HFFc6 (cell line): ENCODE measurements at regions not wholly inside any gene's neighbourhood (a gene's known extent, or its start where the extent isn't known, plus 50 kb on each side); places are given as distances from the start of the nearest gene placed in this dataset.

ENCODE experiments used
- DNase-seq: peaks from one replicate; pipeline ENCODE4 v3.0.0-alpha.2; 2018
- H3K27ac Mint-ChIP-seq: 2 replicates; pipeline ENCODE4 v1.8.0; 2020; ENCODE audit warnings: mild to moderate bottlenecking, mixed read lengths
- H3K27me3 Mint-ChIP-seq: 2 replicates; pipeline ENCODE4 v1.8.0; 2021; ENCODE audit warnings: mild to moderate bottlenecking, moderate library complexity, mixed read lengths; ENCODE audit not compliant: insufficient read depth
- H3K36me3 Mint-ChIP-seq: 2 replicates; pipeline ENCODE4 v1.8.0; 2021; ENCODE audit warnings: low read depth, mixed read lengths
- H3K4me1 Mint-ChIP-seq: 2 replicates; pipeline ENCODE4 v1.8.0; 2020; ENCODE audit warnings: low read depth, mixed read lengths
- H3K4me3 Mint-ChIP-seq: 2 replicates; pipeline ENCODE4 v1.8.0; 2020; ENCODE audit warnings: mild to moderate bottlenecking, moderate library complexity, mixed read lengths
- H3K9me3 Mint-ChIP-seq: 2 replicates; pipeline ENCODE4 v1.8.0; 2020; ENCODE audit warnings: mild to moderate bottlenecking, mixed read lengths
- CTCF ChIP-seq: fragments of 200-600 bp; sonication (generic); IDR thresholded peaks from 2 replicates; pipeline ENCODE4 v1.5.0; 2021; ENCODE audit warnings: antibody characterized with exemption, mild to moderate bottlenecking

GRCh38 chr1:232529747-232530146 is 100.2 kb downstream of the SIPA1L2 start:
- H3K4me1 Mint-ChIP-seq: no peaks in the 10 kb centered on the region
- no peak for TF ChIP-seq CTCF
- H3K27me3 Mint-ChIP-seq: no peaks in the 10 kb centered on the region
- peaks cover 49% of the 10 kb centered on the region for H3K9me3 Mint-ChIP-seq
- no peak overlapping the region for H3K4me3 Mint-ChIP-seq
- H3K36me3 Mint-ChIP-seq: peaks cover 5% of the 10 kb centered on the region
- no peak overlapping the region for H3K27ac Mint-ChIP-seq
- no peak for DNase-seq

GRCh38 chr1:232528472-232529089 is 101.4 kb downstream of the SIPA1L2 start:
- peaks cover 5% of the 10 kb centered on the region for H3K36me3 Mint-ChIP-seq
- no peaks in the 10 kb centered on the region for H3K4me1 Mint-ChIP-seq
- H3K27me3 Mint-ChIP-seq: no peaks in the 10 kb centered on the region
- no peak overlapping the region for H3K27ac Mint-ChIP-seq
- TF ChIP-seq CTCF: no peak
- DNase-seq: no peak
- H3K4me3 Mint-ChIP-seq: no peak overlapping the region
- peaks cover 49% of the 10 kb centered on the region for H3K9me3 Mint-ChIP-seq

- H3K4me3 Mint-ChIP-seq: no peak overlapping the region
- no peaks in the 10 kb centered on the region for H3K4me1 Mint-ChIP-seq
- no peak for DNase-seq
- peaks cover 47% of the 10 kb centered on the region for H3K9me3 Mint-ChIP-seq
- no peak for TF ChIP-seq CTCF
- no peak overlapping the region for H3K27ac Mint-ChIP-seq
- H3K36me3 Mint-ChIP-seq: peaks cover 5% of the 10 kb centered on the region; the same call in 1 of the 2 replicates
- no peaks in the 10 kb centered on the region; the same call in 1 of the 2 replicates for H3K27me3 Mint-ChIP-seq
These were observed 105.9 kb downstream of the SIPA1L2 start for GRCh38 chr1:232524056-232524455.

- no peak for TF ChIP-seq CTCF
- no peak for DNase-seq
- H3K27me3 Mint-ChIP-seq: no peaks in the 10 kb centered on the region; the same call in 1 of the 2 replicates
- H3K36me3 Mint-ChIP-seq: peaks cover 9% of the 10 kb centered on the region
- H3K4me1 Mint-ChIP-seq: no peaks in the 10 kb centered on the region
- H3K27ac Mint-ChIP-seq: no peak overlapping the region
- H3K9me3 Mint-ChIP-seq: peaks cover 47% of the 10 kb centered on the region
- no peak overlapping the region for H3K4me3 Mint-ChIP-seq
These were observed 107.7 kb downstream of the SIPA1L2 start for GRCh38 chr1:232522189-232522588.

- Mint-ChIP-seq H3K4me3 (no peak overlapping the region), H3K4me1 (no peaks in the 10 kb centered on the region), H3K27me3 (no peaks in the 10 kb centered on the region; the same call in 1 of the 2 replicates), H3K27ac (no peak overlapping the region), H3K36me3 (peaks cover 5% of the 10 kb centered on the region; the same call in 1 of the 2 replicates), H3K9me3 (peaks cover 42% of the 10 kb centered on the region)
- no peak for DNase-seq
- TF ChIP-seq CTCF: no peak
These were observed 108.3 kb downstream of the SIPA1L2 start for GRCh38 chr1:232521660-232522059.
